ENCODE measurements at regions not wholly inside any gene's neighbourhood (a gene's known extent, or its start where the extent isn't known, plus 50 kb on each side); places are given as distances from the start of the nearest gene placed in this dataset.

GRCh38 chr5:162487528-162488525, 420.3 kb downstream of the GABRG2 start:
- no peak overlapping the region for H3K4me3 ChIP-seq (ENCODE audit: low read length)
- no peaks in the 10 kb centered on the region for H3K9me3 ChIP-seq (ENCODE audit: control insufficient read depth, insufficient read depth, low read length)
- H3K27me3 ChIP-seq (ENCODE audit: control insufficient read depth, insufficient read depth, low read length), result no peaks in the 10 kb centered on the region
- 89% methylated on average over 3 of the region's 7 CpGs for WGBS (ENCODE audit: insufficient coverage)
- H3K36me3 ChIP-seq (ENCODE audit: control insufficient read depth, insufficient read depth, low read length), result no peaks in the 10 kb centered on the region
- no peak for TF ChIP-seq CTCF (IDR thresholded peaks at IDR 0.05)
- Mint-ChIP-seq H3K27ac (no peak overlapping the region), H3K27me3 (ENCODE audit: low read depth in 2 of 2) (no peaks in the 10 kb centered on the region), H3K4me3 (no peak overlapping the region), H3K36me3 (no peaks in the 10 kb centered on the region), H3K9me3 (peaks cover 6 to 12% of the 10 kb centered on the region in 2 donors), H3K4me1 (no peaks in the 10 kb centered on the region)
- H3K27ac ChIP-seq (ENCODE audit: low read length), result no peak overlapping the region
- ATAC-seq, result no peak
- DNase-seq, result no peak
- no peaks in the 10 kb centered on the region for H3K4me1 ChIP-seq (ENCODE audit: control insufficient read depth, insufficient read depth, low read length)
- intact Hi-C loops (cut with micrococcal nuclease), result no loop called here

GRCh38 chr5:162496100-162496808, 428.7 kb downstream of the GABRG2 start:
- H3K27me3 ChIP-seq (ENCODE audit: control insufficient read depth, insufficient read depth, low read length), result no peaks in the 10 kb centered on the region
- no peak overlapping the region for H3K27ac ChIP-seq (ENCODE audit: low read length)
- Mint-ChIP-seq H3K36me3 (no peaks in the 10 kb centered on the region), H3K9me3 (peaks cover 2 to 5% of the 10 kb centered on the region in 2 donors), H3K27me3 (ENCODE audit: low read depth in 2 of 2) (no peaks in the 10 kb centered on the region), H3K4me1 (no peaks in the 10 kb centered on the region), H3K4me3 (no peak overlapping the region), H3K27ac (no peak overlapping the region)
- no peak for TF ChIP-seq CTCF (IDR thresholded peaks at IDR 0.05)
- intact Hi-C loops (cut with micrococcal nuclease), result no loop called here
- peaks cover 3% of the 10 kb centered on the region for H3K9me3 ChIP-seq (ENCODE audit: control insufficient read depth, insufficient read depth, low read length)
- no peaks in the 10 kb centered on the region for H3K4me1 ChIP-seq (ENCODE audit: control insufficient read depth, insufficient read depth, low read length)
- WGBS (ENCODE audit: insufficient coverage), result 64% methylated on average over 4 of the region's 5 CpGs
- ATAC-seq (no peak), DNase-seq (no peak)
- H3K4me3 ChIP-seq (ENCODE audit: low read length), result no peak overlapping the region
- no peaks in the 10 kb centered on the region for H3K36me3 ChIP-seq (ENCODE audit: control insufficient read depth, insufficient read depth, low read length)

- Mint-ChIP-seq H3K36me3 (no peaks in the 10 kb centered on the region), H3K9me3 (peaks cover 2 to 5% of the 10 kb centered on the region in 2 donors), H3K27ac (no peak overlapping the region), H3K4me1 (no peaks in the 10 kb centered on the region), H3K27me3 (ENCODE audit: low read depth in 2 of 2) (no peaks in the 10 kb centered on the region), H3K4me3 (no peak overlapping the region)
- no peaks in the 10 kb centered on the region for H3K36me3 ChIP-seq (ENCODE audit: control insufficient read depth, insufficient read depth, low read length)
- no peaks in the 10 kb centered on the region for H3K27me3 ChIP-seq (ENCODE audit: control insufficient read depth, insufficient read depth, low read length)
- ATAC-seq (no peak), DNase-seq (no peak)
- no peak for TF ChIP-seq CTCF (IDR thresholded peaks at IDR 0.05)
- no peaks in the 10 kb centered on the region for H3K4me1 ChIP-seq (ENCODE audit: control insufficient read depth, insufficient read depth, low read length)
- no peak overlapping the region for H3K4me3 ChIP-seq (ENCODE audit: low read length)
- H3K27ac ChIP-seq (ENCODE audit: low read length), result no peak overlapping the region
- intact Hi-C loops (cut with micrococcal nuclease), result no loop called here
- H3K9me3 ChIP-seq (ENCODE audit: control insufficient read depth, insufficient read depth, low read length), result peaks cover 3% of the 10 kb centered on the region
- 65% methylated on average over 2 of the region's 3 CpGs for WGBS (ENCODE audit: insufficient coverage)
Measured at GRCh38 chr5:162497455-162497854, 429.9 kb downstream of the GABRG2 start.

All from natural killer cell (primary cell).